ENCODE measurements at regions not wholly inside any gene's neighbourhood (a gene's known extent, or its start where the extent isn't known, plus 50 kb on each side); places are given as distances from the start of the nearest gene placed in this dataset.

DNA sequence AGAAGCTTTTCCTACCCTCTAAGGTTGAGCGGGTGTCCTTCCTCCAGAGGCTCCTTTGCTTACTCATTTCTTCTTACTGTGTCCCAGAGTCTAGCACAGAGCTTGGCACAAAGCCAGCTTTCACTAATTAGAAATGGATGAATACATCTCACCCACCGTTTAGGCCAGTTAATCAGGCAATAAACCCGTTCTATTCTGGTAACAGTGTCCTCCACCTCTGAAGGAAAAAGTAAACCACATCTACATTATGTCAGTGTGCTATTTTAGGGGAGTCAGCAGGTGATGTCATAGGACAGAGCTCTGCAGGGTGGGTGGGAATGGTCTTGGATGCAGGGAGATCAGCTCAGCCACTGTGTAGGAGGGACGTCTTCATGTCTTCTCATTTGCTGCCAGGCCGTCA lies 109.2 kb downstream of the OSTF1 start:
- Histone ChIP-seq H3K9me3 (ENCODE audit: control insufficient read depth in 4 of 4, low read length in 3 of 4) (no peaks in the 10 kb centered on the region), H3K27me3 (ENCODE audit: control insufficient read depth in 4 of 4, insufficient read depth in 4 of 4, low read length in 3 of 4) (no peaks in the 10 kb centered on the region), H3K27ac (ENCODE audit: low read depth in 1 of 2, low read length in 2 of 2) (no peak overlapping the region), H3K4me3 (ENCODE audit: low read depth in 1 of 3, low read length in 3 of 3) (no peak overlapping the region), H3K9ac (ENCODE audit: low read depth in 1 of 2, low read length in 2 of 2) (no peak overlapping the region), H3K4me1 (ENCODE audit: control insufficient read depth in 4 of 4, insufficient read depth in 4 of 4, low read length in 3 of 4) (no peaks in the 10 kb centered on the region), H3K36me3 (ENCODE audit: control insufficient read depth in 4 of 4, insufficient read depth in 3 of 4, low read depth in 1 of 4, low read length in 3 of 4) (no peaks in the 10 kb centered on the region)
- 68% methylated on average over 5 of the region's 5 CpGs for WGBS
- no peak for DNase-seq (ENCODE audit: low spot score)
- TF ChIP-seq TAF1 (conservative IDR thresholded peaks at IDR 0.05) (no peak), EGR1 (IDR thresholded peaks at IDR 0.05; ENCODE audit: low read depth in 2 of 2) (no peak), FOXA1 (IDR thresholded peaks at IDR 0.05) (no peak), RAD21 (IDR thresholded peaks at IDR 0.05) (no peak), HNF4A (conservative IDR thresholded peaks at IDR 0.05) (no peak), HNF4G (IDR thresholded peaks at IDR 0.05) (no peak), ATF3 (IDR thresholded peaks at IDR 0.05) (no peak), GABPA (IDR thresholded peaks at IDR 0.05 in 1 of 2, conservative IDR thresholded peaks at IDR 0.05 in 1 of 2) (no peak), NR2F2 (IDR thresholded peaks at IDR 0.05) (no peak), SP1 (IDR thresholded peaks at IDR 0.05) (no peak), YY1 (IDR thresholded peaks at IDR 0.05) (no peak), JUND (IDR thresholded peaks at IDR 0.05) (no peak), FOXA2 (IDR thresholded peaks at IDR 0.05) (no peak), RXRA (IDR thresholded peaks at IDR 0.05) (no peak)
- TF ChIP-seq, protein P1, sequence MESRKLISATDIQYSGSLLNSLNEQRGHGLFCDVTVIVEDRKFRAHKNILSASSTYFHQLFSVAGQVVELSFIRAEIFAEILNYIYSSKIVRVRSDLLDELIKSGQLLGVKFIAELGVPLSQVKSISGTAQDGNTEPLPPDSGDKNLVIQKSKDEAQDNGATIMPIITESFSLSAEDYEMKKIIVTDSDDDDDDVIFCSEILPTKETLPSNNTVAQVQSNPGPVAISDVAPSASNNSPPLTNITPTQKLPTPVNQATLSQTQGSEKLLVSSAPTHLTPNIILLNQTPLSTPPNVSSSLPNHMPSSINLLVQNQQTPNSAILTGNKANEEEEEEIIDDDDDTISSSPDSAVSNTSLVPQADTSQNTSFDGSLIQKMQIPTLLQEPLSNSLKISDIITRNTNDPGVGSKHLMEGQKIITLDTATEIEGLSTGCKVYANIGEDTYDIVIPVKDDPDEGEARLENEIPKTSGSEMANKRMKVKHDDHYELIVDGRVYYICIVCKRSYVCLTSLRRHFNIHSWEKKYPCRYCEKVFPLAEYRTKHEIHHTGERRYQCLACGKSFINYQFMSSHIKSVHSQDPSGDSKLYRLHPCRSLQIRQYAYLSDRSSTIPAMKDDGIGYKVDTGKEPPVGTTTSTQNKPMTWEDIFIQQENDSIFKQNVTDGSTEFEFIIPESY (IDR thresholded peaks at IDR 0.05) = no peak
- TF ChIP-seq, protein P2, sequence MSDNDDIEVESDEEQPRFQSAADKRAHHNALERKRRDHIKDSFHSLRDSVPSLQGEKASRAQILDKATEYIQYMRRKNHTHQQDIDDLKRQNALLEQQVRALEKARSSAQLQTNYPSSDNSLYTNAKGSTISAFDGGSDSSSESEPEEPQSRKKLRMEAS (IDR thresholded peaks at IDR 0.05) = no peak
- TF ChIP-seq, protein P3, sequence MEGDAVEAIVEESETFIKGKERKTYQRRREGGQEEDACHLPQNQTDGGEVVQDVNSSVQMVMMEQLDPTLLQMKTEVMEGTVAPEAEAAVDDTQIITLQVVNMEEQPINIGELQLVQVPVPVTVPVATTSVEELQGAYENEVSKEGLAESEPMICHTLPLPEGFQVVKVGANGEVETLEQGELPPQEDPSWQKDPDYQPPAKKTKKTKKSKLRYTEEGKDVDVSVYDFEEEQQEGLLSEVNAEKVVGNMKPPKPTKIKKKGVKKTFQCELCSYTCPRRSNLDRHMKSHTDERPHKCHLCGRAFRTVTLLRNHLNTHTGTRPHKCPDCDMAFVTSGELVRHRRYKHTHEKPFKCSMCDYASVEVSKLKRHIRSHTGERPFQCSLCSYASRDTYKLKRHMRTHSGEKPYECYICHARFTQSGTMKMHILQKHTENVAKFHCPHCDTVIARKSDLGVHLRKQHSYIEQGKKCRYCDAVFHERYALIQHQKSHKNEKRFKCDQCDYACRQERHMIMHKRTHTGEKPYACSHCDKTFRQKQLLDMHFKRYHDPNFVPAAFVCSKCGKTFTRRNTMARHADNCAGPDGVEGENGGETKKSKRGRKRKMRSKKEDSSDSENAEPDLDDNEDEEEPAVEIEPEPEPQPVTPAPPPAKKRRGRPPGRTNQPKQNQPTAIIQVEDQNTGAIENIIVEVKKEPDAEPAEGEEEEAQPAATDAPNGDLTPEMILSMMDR (IDR thresholded peaks at IDR 0.05; ENCODE audit: low read depth, low read length, missing input control) = no peak
- TF ChIP-seq, protein P4, sequence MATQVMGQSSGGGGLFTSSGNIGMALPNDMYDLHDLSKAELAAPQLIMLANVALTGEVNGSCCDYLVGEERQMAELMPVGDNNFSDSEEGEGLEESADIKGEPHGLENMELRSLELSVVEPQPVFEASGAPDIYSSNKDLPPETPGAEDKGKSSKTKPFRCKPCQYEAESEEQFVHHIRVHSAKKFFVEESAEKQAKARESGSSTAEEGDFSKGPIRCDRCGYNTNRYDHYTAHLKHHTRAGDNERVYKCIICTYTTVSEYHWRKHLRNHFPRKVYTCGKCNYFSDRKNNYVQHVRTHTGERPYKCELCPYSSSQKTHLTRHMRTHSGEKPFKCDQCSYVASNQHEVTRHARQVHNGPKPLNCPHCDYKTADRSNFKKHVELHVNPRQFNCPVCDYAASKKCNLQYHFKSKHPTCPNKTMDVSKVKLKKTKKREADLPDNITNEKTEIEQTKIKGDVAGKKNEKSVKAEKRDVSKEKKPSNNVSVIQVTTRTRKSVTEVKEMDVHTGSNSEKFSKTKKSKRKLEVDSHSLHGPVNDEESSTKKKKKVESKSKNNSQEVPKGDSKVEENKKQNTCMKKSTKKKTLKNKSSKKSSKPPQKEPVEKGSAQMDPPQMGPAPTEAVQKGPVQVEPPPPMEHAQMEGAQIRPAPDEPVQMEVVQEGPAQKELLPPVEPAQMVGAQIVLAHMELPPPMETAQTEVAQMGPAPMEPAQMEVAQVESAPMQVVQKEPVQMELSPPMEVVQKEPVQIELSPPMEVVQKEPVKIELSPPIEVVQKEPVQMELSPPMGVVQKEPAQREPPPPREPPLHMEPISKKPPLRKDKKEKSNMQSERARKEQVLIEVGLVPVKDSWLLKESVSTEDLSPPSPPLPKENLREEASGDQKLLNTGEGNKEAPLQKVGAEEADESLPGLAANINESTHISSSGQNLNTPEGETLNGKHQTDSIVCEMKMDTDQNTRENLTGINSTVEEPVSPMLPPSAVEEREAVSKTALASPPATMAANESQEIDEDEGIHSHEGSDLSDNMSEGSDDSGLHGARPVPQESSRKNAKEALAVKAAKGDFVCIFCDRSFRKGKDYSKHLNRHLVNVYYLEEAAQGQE (IDR thresholded peaks at IDR 0.05) = no peak

All from liver (tissue), 8 donors.